ENCODE measurements at regions not wholly inside any gene's neighbourhood (a gene's known extent, or its start where the extent isn't known, plus 50 kb on each side); places are given as distances from the start of the nearest gene placed in this dataset.

- TF ChIP-seq CTCF (IDR thresholded peaks at IDR 0.05; ENCODE audit: borderline replicate concordance) = no peak
- Histone ChIP-seq H3K9me3 (replicated peaks) (no peaks in the 10 kb centered on the region), H3K4me3 (no peak overlapping the region), H3K36me3 (no peaks in the 10 kb centered on the region), H3K4me1 (no peaks in the 10 kb centered on the region), H3K27ac (replicated peaks) (no peak overlapping the region), H3K27me3 (ENCODE audit: low read depth) (peaks cover 11% of the 10 kb centered on the region)
- no peak for DNase-seq
- intact Hi-C loops (cut with micrococcal nuclease) = no loop called here
Observed at GRCh38 chr6:10149603-10150002, 265.3 kb downstream of the TFAP2A start.

GRCh38 chr6:10146715-10147451 lies 268.0 kb downstream of the TFAP2A start:
- H3K27me3 ChIP-seq (ENCODE audit: low read depth) = peaks cover 16% of the 10 kb centered on the region
- no peak for TF ChIP-seq CTCF (IDR thresholded peaks at IDR 0.05; ENCODE audit: borderline replicate concordance)
- H3K4me1 ChIP-seq = no peaks in the 10 kb centered on the region
- peak overlapping the region; percentile 29 for H3K4me3 ChIP-seq
- H3K36me3 ChIP-seq = no peaks in the 10 kb centered on the region
- no peak overlapping the region for H3K27ac ChIP-seq (replicated peaks)
- H3K9me3 ChIP-seq (replicated peaks) = no peaks in the 10 kb centered on the region
- intact Hi-C loops (cut with micrococcal nuclease) = no loop called here
- no peak for DNase-seq

DNA sequence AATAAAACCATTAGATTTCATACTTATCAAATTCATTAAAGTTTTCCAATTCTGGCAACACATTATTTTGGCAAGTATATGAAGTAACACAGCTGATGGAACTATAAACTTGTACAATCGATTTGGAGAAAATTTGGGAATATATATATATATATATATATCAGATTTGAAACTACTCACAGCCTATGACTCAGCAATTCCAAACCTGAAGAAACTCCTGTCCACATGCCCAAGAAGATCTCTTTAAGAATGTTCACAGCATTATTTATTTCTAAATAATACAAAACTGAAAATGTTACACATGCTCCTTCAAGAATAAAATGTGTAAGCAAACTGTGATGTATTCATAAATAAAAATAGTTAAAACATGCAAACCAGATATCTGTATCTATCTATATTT lies 270.1 kb downstream of the TFAP2A start:
- no peak for TF ChIP-seq CTCF (IDR thresholded peaks at IDR 0.05; ENCODE audit: borderline replicate concordance)
- intact Hi-C loops (cut with micrococcal nuclease) = no loop called here
- no peak for DNase-seq
- H3K36me3 ChIP-seq = no peaks in the 10 kb centered on the region
- H3K4me3 ChIP-seq = no peak overlapping the region
- no peaks in the 10 kb centered on the region for H3K9me3 ChIP-seq (replicated peaks)
- no peaks in the 10 kb centered on the region for H3K4me1 ChIP-seq
- H3K27ac ChIP-seq (replicated peaks) = no peak overlapping the region
- peaks cover 6% of the 10 kb centered on the region for H3K27me3 ChIP-seq (ENCODE audit: low read depth)

- H3K36me3 ChIP-seq = no peaks in the 10 kb centered on the region
Observed at GRCh38 chr6:10141746-10142443, 273.0 kb downstream of the TFAP2A start.

GRCh38 chr6:10140824-10141223 lies 274.1 kb downstream of the TFAP2A start:
- no peaks in the 10 kb centered on the region for H3K4me1 ChIP-seq
- H3K27ac ChIP-seq (replicated peaks) = no peak overlapping the region
- TF ChIP-seq CTCF (IDR thresholded peaks at IDR 0.05; ENCODE audit: borderline replicate concordance) = no peak
- peaks cover 6% of the 10 kb centered on the region for H3K27me3 ChIP-seq (ENCODE audit: low read depth)
- peaks cover 17% of the 10 kb centered on the region for H3K9me3 ChIP-seq (replicated peaks)
- no peak for DNase-seq
- no peak overlapping the region for H3K4me3 ChIP-seq
- H3K36me3 ChIP-seq = no peaks in the 10 kb centered on the region
- intact Hi-C loops (cut with micrococcal nuclease) = no loop called here

More at GRCh38 chr6:10141746-10142443, 273.0 kb downstream of the TFAP2A start:
- H3K27me3 ChIP-seq (ENCODE audit: low read depth) = peaks cover 6% of the 10 kb centered on the region
- no peak for TF ChIP-seq CTCF (IDR thresholded peaks at IDR 0.05; ENCODE audit: borderline replicate concordance)
- no peaks in the 10 kb centered on the region for H3K4me1 ChIP-seq
- intact Hi-C loops (cut with micrococcal nuclease) = no loop called here
- H3K27ac ChIP-seq (replicated peaks) = no peak overlapping the region
- DNase-seq = no peak
- no peak overlapping the region for H3K4me3 ChIP-seq
- H3K9me3 ChIP-seq (replicated peaks) = peaks cover 7% of the 10 kb centered on the region

All from left ventricle myocardium inferior (tissue), 1 donor.